ENCODE measurements at regions not wholly inside any gene's neighbourhood (a gene's known extent, or its start where the extent isn't known, plus 50 kb on each side); places are given as distances from the start of the nearest gene placed in this dataset.

GRCh38 chr9:88033359-88033702, 59.0 kb upstream of the CDK20 start:
- DNase-seq: no peak

- no peak for DNase-seq
Observed at GRCh38 chr9:88028338-88028737, 54.0 kb upstream of the CDK20 start.

- DNase-seq: no peak
Observed at GRCh38 chr9:88026118-88026479, 51.8 kb upstream of the CDK20 start.

- DNase-seq: no peak
Observed at GRCh38 chr9:88025411-88026117, 51.2 kb upstream of the CDK20 start.

- DNase-seq: no peak
Observed at GRCh38 chr9:88024896-88025295, 50.6 kb upstream of the CDK20 start.
